HG03095 (cell line): ENCODE measurements at regions not wholly inside any gene's neighbourhood (a gene's known extent, or its start where the extent isn't known, plus 50 kb on each side); places are given as distances from the start of the nearest gene placed in this dataset.

Experiments used
- ATAC-seq: cut with Tn5 transposase; IDR thresholded peaks from one replicate; pipeline ENCODE4 v1.9.1; 2021; ENCODE audit warnings: moderate library complexity; ENCODE audit not compliant: unreplicated experiment

- ATAC-seq = no peak
These were observed 1011.8 kb upstream of the CDH2 start for GRCh38 chr18:29188760-29189159.

GRCh38 chr18:29185801-29186200, 1008.9 kb upstream of the CDH2 start:
- ATAC-seq = no peak

GRCh38 chr18:29184654-29185053, 1007.7 kb upstream of the CDH2 start:
- ATAC-seq = no peak

GRCh38 chr18:29181151-29181901, 1004.4 kb upstream of the CDH2 start:
- ATAC-seq = no peak

GRCh38 chr18:29176681-29177080, 999.8 kb upstream of the CDH2 start:
- no peak for ATAC-seq

GRCh38 chr18:29174891-29175290, 998.0 kb upstream of the CDH2 start:
- no peak for ATAC-seq

GRCh38 chr18:29172756-29173067, 995.8 kb upstream of the CDH2 start:
- ATAC-seq = no peak

- no peak for ATAC-seq
These were observed 995.2 kb upstream of the CDH2 start for GRCh38 chr18:29171892-29172755.

- ATAC-seq = no peak
These were observed 992.7 kb upstream of the CDH2 start for GRCh38 chr18:29169599-29169998.

GRCh38 chr18:29164993-29165599, 988.2 kb upstream of the CDH2 start:
- ATAC-seq = no peak

GRCh38 chr18:29164020-29164706, 987.2 kb upstream of the CDH2 start:
- ATAC-seq = no peak

- ATAC-seq = no peak
These were observed 986.7 kb upstream of the CDH2 start for GRCh38 chr18:29163596-29163995.

- ATAC-seq = no peak
These were observed 984.5 kb upstream of the CDH2 start for GRCh38 chr18:29161429-29161828.

GRCh38 chr18:29160170-29160569, 983.2 kb upstream of the CDH2 start:
- no peak for ATAC-seq

- ATAC-seq = no peak
These were observed 981.0 kb upstream of the CDH2 start for GRCh38 chr18:29157905-29158304.

GRCh38 chr18:29157057-29157780, 980.3 kb upstream of the CDH2 start:
- no peak for ATAC-seq

GRCh38 chr18:29156531-29156930, 979.6 kb upstream of the CDH2 start:
- no peak for ATAC-seq

GRCh38 chr18:29154758-29155725, 978.1 kb upstream of the CDH2 start:
- ATAC-seq = no peak

- no peak for ATAC-seq
These were observed 977.3 kb upstream of the CDH2 start for GRCh38 chr18:29154196-29154757.
